Hematopoietic multipotent progenitor cell treated with erythropoietin and hydrocortisone succinate and interleukin-3 and kit ligand, for 17 days (in vitro differentiated cells): ENCODE measurements at regions not wholly inside any gene's neighbourhood (a gene's known extent, or its start where the extent isn't known, plus 50 kb on each side); places are given as distances from the start of the nearest gene placed in this dataset.
"Not testable (repeated sequence)": the region's sequence is repeated elsewhere in the genome, so short reads cannot be mapped to it uniquely, and the experiment has no call there.

Experiments used
- DNase-seq: peaks from one replicate; pipeline ENCODE4 v3.0.0-alpha.2; 2015; ENCODE audit warnings: low spot score

GRCh38 chr2:144931480-144931879, 411.6 kb upstream of the ZEB2 start:
- DNase-seq = no peak

- no peak for DNase-seq
Observed at GRCh38 chr2:144927429-144927828, 407.5 kb upstream of the ZEB2 start.

GRCh38 chr2:144925886-144926285, 406.0 kb upstream of the ZEB2 start:
- no peak for DNase-seq

GRCh38 chr2:144924827-144925226, 404.9 kb upstream of the ZEB2 start:
- no peak for DNase-seq

- DNase-seq = no peak
Observed at GRCh38 chr2:144922519-144922918, 402.6 kb upstream of the ZEB2 start.

- no peak for DNase-seq
Observed at GRCh38 chr2:144920755-144921530, 401.0 kb upstream of the ZEB2 start.

- DNase-seq = no peak
Observed at GRCh38 chr2:144914622-144915318, 394.9 kb upstream of the ZEB2 start.

GRCh38 chr2:144914113-144914512, 394.2 kb upstream of the ZEB2 start:
- no peak for DNase-seq

- no peak for DNase-seq
Observed at GRCh38 chr2:144912206-144912605, 392.3 kb upstream of the ZEB2 start.

- DNase-seq = no peak
Observed at GRCh38 chr2:144905956-144906355, 386.0 kb upstream of the ZEB2 start.

GRCh38 chr2:144904612-144905011, 384.7 kb upstream of the ZEB2 start:
- no peak for DNase-seq

- DNase-seq = not testable (repeated sequence)
Observed at GRCh38 chr2:144903045-144903444, 383.1 kb upstream of the ZEB2 start.

GRCh38 chr2:144901386-144901785, 381.5 kb upstream of the ZEB2 start:
- DNase-seq = not testable (repeated sequence)

- no peak for DNase-seq
Observed at GRCh38 chr2:144896341-144896740, 376.4 kb upstream of the ZEB2 start.

GRCh38 chr2:144894612-144895599, 375.0 kb upstream of the ZEB2 start:
- no peak for DNase-seq

- DNase-seq = no peak
Observed at GRCh38 chr2:144893464-144893863, 373.5 kb upstream of the ZEB2 start.

- no peak for DNase-seq
Observed at GRCh38 chr2:144890828-144891227, 370.9 kb upstream of the ZEB2 start.

- DNase-seq = no peak
Observed at GRCh38 chr2:144889348-144889747, 369.4 kb upstream of the ZEB2 start.

GRCh38 chr2:144886862-144887261, 366.9 kb upstream of the ZEB2 start:
- DNase-seq = no peak

- no peak for DNase-seq
Observed at GRCh38 chr2:144877893-144878292, 358.0 kb upstream of the ZEB2 start.

- DNase-seq = no peak
Observed at GRCh38 chr2:144876013-144876412, 356.1 kb upstream of the ZEB2 start.

GRCh38 chr2:144875290-144875969, 355.5 kb upstream of the ZEB2 start:
- DNase-seq = no peak
